ENCODE measurements at regions not wholly inside any gene's neighbourhood (a gene's known extent, or its start where the extent isn't known, plus 50 kb on each side); places are given as distances from the start of the nearest gene placed in this dataset.
A peak's percentile ranks its signal among the peaks of the same experiment; 100 is the strongest.
"Not testable (repeated sequence)": the region's sequence is repeated elsewhere in the genome, so short reads cannot be mapped to it uniquely, and the experiment has no call there.

DNA sequence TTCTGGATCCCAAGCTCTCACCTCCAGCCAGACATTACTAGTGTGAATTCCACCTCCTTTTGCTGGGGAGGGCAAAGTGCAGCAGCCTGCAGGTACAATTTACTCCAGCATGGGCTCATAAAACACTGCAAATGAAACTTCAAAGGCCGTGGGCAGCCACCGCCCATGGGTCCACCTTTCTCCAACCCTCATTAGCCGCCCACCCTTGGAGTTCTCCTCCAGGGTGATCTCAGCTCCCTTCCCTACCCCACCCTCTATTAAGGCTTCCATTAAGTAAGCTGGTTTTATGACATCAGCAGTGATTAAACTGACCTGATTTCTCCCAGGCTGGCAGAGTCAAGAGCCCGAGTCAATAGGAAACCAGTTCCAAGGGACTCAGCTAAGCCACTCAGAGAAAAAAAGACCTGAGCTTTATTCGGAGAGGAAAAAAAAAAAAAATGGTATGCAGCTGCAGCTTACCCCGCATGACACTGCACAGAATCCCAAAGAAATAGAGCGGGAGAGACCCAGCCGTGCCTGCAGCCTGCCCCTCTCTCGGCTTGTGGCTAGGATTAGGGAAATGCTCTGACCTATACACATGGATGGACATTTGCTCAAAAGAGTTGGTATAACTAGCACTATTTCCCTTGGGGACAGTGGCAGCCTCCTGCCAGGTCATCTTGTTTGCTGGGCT lies 319.6 kb downstream of the PTTG2 start:
- DNase-seq (ENCODE audit: low read depth in 2 of 2), result no peak

DNA sequence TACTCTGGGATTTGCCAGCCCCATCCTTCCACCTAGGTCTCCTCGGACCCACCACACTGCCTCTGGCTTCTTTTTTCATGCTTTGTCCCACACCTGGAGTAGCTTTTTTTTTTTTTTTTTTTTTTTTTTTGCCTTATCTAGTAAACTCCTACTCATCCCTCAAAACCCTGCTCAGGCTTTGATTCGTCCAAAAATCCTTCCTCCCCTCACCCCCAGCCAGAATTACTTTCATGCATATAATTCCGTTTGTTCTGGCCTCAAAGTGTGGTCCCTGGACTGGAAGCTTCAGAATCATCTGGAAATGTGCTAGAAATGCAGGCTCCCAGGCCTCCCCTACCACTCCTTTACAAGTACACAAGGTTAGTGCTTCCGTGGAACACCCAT lies 320.1 kb downstream of the PTTG2 start:
- DNase-seq (ENCODE audit: low read depth in 2 of 2), result no peak

DNA sequence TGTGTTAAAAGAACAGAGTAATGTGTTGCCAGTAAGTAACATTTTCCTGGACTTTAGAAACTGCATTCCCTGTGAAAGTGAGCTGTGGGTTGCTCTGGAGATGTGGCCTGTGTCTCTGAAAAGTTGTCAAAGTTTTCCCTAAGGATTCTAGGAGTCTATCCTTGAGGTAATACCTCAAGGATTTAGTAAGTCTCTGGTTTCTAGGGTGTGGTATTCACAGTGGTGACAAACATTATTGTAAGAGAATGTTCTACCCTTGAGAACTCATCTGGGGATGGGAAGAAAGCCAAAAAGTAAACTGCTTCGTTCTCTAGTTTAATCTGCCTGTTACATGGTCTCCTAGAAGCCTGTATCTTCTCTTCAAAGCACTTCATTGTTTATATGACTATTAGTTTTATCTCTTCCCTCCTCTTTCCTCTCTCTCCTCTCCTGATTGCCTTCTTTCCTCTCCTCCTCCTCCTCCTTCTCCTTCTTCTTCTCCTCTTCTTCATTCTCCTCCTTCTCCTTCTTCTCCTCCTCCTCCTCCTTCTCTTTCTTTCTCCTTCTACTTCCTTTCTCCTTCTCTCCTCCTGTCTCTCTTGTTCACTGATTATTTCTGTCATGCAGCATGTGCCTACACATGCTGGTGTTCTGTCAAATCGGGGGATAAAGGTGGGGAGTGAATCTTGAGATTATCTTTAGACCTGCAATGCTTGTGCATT lies 321.3 kb downstream of the PTTG2 start:
- no peak for DNase-seq (ENCODE audit: low read depth in 2 of 2)

DNA sequence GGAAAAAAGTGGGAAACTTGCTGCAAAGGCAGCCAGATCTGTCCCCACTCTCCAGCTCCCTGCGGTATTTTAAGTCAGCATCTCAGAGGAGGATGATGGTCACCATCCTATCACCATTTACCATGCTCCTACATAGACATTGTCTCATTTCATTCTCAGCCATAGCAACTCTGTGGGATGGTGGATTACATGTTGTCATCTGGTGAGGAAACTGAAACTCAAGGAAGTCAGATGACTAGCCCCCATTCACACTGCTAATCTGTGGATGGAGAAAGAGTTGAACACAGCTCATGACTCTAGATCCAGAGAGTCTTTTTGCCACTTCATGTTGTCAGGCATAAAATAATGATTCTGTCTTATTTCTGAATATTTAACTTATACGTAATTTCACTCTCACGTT lies 323.5 kb downstream of the PTTG2 start:
- no peak for DNase-seq (ENCODE audit: low read depth in 2 of 2)

DNA sequence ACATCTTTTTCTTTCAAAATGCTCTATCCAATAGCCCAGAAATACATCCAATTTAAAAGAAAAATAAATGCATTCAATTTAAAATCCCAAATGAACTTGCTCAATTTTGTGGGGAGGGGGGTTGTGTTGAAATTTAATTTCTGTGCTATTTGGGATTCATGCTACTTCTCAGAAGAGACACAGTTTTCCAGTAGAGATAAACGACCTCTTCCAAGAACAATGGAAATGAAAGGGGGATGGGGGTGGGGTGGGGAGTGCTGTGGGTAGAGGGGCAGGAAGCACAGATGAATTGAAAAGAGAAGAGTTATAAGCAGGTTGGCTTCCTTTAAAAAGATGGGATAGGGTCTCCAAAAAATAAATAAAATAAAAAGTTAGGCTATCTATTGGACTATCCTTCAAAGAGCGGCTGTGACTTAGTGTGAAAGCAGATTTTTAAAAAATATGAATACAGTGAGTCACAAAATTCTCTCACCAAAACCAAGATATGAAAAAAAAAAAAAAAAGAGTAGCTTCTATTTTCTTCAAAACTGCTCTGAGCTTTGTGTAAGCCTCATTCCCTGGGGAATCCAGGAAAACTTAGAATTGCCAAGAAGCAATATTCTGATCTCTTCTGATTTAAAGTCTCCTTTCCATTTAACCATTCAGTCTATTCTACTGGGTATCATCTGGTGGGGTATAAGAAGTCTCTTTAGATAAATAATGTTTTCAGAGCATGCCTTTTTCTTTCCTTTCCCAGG lies 324.3 kb downstream of the PTTG2 start:
- DNase-seq (ENCODE audit: low read depth in 2 of 2), result no peak

DNA sequence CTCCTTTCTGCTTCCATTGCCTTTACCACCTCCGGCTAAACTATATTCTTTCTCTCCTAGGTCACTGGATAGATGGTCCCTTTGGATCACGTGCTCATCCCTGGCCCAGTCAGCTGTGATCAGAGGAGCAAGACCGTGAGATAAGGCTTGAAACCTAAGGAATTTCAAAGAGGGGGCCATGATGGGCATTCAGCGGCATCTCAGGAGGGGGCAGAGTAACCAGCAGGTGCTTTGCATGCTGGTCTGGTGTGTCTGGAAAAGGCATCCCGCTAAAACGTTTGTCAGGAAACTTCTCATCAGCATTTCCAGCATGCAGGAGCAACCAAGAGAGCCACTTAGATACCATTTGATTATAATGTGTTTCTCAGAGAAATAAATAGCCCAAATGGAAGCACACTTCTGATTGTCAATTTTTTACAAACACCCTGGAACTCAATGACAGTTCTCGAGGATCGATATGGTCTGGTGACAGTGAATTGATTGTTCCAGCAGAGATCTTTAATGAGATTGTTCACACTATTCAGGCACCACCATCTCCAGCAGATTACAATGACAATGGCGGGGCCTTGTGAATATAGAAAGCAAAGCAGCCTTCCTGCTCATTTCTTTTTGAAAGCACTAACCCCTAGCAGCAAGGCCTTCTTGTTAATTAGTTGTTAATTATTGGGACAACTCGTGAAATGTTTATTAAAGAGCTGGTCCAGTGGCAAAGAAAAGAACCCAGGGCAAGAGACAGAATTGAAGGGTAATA lies 327.1 kb downstream of the PTTG2 start:
- DNase-seq (ENCODE audit: low read depth in 2 of 2), result no peak

DNA sequence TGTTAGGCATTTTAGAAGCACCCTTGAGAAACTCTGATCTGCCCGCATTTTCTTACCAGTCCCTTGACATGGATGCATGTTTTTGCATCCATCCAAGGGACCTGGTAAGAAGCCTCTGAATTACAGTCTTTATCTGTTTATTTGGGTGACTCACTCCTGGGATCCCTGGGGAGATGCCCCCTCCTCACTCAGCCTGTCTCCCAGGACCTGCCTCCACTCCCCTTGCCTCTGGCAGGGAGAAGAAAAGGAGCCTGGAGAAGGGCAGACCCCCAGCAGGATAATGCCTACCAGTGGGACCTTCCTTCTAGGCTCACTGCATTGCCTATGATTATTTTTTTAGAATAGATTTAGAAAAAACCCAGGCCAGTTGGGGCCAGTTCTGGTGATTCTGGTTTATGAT lies 329.4 kb downstream of the PTTG2 start:
- DNase-seq (ENCODE audit: low read depth in 2 of 2), result no peak

DNA sequence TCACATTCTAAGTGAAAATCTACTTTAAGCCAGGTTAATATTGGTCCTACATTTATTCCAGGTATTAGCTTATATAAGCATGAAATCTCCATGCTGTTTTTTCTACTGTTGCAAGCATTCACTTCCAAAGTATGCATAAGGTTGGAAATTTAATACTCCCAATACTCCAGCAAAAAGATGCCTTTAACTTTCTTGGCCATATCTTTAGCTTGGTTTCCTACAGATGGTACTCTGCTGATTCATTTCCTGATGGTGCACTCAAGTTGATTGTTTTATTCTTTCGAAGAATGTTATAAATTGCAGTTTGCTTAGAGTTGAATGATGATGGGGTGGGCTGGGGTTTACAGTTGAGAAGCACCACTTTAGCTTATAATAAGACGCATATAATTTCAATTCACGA lies 330.2 kb downstream of the PTTG2 start:
- no peak for DNase-seq (ENCODE audit: low read depth in 2 of 2)

DNA sequence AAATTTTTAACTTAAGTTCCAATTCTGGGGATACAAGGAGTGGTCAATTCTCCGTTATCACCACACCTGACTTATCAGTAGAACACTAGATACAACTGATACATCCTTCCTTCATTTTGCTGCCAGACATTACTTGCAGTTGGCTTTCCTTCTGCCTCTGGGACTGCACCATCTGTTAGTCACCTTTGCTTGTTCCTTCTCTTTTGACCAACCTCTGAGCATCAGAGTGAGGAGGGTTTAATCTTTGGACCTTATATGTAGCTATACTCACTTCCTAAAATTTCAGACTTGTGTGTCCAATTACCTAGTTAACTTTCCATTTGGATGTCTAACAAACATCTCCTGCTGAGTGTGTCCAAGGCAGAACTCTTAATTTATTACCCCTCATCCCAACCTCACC lies 330.7 kb downstream of the PTTG2 start:
- DNase-seq (ENCODE audit: low read depth in 2 of 2), result no peak

DNA sequence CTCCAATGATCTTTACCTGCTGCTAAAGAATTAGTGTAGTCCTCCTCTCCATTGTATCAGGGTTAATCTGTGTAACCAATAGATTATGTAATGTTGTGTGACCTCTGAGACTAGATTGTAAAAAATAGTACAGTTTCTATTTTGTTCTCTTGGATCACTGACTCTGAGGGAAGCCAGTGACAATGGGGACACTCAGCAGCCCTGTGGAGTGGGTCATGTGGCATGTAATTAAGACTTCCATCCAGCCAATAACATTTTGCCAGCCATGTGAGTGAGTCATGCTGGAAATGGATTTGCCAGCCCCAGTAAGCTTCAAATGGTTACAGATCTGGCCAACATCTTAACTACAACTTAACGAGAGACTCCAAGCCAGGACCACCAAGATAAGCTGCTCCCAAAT lies 332.3 kb downstream of the PTTG2 start:
- no peak for DNase-seq (ENCODE audit: low read depth in 2 of 2)

DNA sequence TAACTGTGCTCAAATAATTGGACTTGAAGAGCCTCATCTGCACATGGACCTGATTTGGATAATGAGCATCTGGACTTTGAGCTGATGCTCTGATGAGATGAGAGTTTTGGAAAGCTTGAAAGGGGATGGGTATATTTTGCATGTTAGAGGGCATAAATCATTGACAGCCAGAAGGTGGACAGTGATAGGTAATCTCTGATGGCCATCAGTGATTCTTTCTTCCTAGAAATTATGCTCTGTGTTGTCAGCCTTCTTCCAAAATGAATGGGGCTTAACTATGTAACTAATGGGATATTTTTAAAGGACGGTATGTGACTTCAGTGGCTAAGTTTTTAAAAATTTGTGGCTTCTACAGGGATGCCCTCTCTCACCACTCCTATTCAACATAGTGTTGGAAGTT lies 334.0 kb downstream of the PTTG2 start:
- DNase-seq (ENCODE audit: low read depth in 2 of 2), result no peak

DNA sequence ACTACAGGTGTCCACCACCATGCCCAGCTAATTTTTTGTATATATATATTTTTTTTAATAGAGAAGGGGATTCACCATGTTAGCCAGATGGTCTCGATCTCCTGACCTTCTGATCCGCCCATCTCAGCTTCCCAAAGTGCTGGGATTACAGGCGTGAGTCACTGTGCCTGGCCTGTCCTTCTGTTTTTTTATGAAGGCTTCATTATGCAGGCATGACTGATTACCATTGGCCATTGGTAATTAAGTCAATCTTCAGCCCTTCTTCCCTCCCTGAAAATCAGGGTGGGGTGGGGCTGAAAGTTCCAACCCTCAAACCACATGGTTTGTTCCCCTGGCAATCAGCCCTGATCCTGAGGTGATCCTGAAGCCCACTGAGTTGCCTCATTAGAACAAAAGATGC lies 336.9 kb downstream of the PTTG2 start:
- DNase-seq (ENCODE audit: low read depth in 2 of 2), result no peak

DNA sequence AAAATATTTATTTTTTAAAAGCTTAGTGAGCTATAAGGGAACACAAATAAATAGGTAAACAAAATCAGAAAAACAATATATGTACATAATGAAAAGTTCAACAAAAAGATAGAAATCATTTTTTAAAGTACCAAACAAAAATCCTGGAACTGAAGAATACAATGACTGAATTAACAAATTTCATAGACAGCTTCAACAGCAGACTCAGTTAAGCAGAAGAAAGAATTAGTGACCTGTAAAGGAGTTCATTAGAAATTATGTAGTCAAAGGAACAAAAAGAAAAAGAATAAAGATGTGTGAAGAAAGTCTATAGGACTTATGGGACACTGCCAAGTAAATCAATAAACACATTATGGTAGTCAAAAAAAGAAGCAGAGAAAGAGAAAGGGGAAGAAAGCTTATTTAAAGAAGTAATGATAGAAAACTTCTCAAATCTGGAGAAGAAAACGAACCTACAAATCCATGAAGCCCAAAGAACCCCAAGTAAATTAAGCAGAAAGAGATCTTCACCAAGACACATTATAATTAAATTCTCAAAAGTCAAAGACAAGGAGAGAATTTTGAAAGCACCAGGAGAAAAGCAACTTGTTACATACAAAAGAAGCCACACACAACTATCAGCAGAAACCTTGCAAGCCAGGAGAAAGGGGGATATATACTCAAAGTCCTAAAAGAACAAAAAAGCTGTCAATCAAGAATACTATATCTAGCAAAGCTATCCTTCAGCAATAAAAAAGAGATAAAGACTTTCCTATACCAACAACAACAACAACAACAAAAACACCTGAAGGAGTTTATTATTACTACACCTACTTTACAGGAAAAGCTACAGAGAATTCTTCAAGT lies 338.9 kb downstream of the PTTG2 start:
- no peak for DNase-seq (ENCODE audit: low read depth in 2 of 2)

DNA sequence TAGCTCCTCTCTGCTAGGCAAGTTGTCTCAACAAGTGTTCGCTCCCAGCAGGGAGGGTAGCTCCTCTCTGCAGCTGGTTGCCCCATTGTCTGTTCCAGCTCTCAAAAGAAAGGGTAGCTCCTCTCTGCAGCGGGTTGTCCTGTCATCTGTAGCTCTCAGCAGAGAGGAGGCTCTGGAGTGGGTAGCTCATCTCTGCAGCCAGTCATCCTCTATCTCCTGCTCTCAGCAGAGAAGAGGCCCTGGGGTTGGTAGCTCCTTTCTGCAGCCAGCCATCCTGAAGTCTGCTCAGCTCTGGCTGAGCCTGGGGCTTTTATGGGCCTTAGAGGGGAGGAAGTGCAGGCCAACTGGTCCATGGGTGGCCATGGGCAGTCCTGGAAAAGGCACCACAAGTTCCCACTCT lies 342.7 kb downstream of the PTTG2 start:
- no peak for DNase-seq (ENCODE audit: low read depth in 2 of 2)

DNA sequence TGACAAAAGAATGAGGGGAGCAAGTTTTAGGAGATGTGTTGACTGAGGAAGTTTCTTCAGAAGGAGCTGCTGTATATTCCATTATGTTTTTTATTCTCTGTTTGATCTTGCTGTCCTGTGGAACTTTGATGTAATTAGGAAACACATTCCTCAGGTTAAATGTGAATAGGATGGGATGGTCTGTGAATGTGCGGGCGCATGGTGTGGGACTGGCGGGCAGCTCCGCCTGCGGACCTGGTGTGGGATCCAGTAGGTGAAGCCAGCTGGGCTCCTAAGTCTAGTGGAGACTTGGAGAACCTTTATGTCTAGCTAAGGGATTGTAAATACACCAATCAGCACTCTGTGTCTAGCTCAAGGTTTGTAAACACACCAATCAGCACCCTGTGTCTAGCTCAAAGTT lies 344.3 kb downstream of the PTTG2 start:
- DNase-seq (ENCODE audit: low read depth in 2 of 2), result not testable (repeated sequence)

DNA sequence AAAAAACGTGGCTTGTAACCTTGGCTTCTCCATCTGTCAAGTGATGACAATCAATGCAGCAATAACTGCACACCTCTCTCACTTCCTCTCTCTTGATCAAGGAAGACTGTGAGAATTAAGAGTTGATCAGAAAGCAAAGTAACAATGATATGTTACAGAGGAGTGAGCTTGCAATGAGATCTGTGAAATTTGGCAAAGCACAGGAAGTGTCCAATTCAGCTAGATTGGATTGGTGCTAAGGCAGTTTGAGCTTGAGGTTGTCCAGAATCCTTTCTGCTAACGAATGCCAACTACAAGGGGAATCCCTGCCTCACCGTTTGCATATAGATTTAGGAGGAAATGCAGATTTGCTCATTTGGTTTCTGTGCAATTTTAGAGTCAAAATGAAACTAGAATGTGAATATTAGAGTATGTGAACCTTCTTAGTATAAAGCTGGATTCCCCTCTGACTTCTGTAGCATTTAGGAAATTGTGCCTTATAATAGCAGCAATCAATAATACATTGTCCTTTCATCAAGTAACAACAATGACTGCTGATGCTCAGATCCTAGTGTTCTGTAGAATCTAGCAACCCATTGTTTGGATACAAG lies 346.4 kb downstream of the PTTG2 start:
- DNase-seq (ENCODE audit: low read depth in 2 of 2), result no peak

DNA sequence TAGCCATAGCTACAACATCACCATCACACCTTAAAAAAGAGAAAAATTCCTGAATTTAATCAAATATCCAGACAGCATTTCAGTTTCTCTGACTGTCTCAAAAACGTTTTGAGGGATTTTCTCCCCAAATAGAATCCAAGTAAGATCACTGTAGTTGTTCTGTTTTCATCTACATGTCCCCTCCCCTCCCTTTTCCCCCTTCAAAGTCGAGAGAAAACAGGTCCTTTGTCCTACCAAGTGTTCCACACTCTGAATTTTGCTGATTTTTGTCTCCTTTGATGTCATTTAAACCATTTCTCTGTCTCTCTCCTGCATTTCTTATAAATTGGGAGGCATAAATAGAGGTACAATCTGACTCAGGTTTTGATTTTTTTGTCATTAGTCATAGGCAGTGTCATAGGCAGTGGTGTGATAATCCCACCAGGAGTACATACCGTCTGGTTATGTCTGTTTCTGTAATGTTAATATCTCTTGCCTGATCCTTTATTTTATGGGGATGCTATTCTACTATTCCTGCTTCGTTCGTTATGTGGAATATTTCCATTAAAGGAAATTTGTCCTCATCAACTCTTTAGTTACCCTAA lies 348.6 kb downstream of the PTTG2 start:
- no peak for DNase-seq (ENCODE audit: low read depth in 2 of 2)

DNA sequence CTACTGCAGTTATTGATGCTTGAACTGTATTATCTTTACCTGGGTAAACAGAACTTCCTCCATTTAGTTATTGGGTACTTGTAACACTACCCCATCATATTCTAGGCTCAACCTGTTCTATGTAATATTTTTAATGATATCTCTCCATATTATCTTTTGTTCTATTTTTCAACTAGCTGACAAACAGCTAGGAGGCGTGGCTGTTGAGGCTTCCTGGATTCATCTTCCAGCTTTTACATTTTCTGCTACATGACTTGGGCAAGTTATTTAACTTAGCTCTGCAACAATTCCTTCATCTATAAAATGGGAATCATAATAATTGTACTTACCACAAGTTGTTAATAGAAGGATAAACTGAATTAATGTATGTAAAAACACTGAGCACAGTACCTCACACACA lies 349.3 kb downstream of the PTTG2 start:
- no peak for DNase-seq (ENCODE audit: low read depth in 2 of 2)

DNA sequence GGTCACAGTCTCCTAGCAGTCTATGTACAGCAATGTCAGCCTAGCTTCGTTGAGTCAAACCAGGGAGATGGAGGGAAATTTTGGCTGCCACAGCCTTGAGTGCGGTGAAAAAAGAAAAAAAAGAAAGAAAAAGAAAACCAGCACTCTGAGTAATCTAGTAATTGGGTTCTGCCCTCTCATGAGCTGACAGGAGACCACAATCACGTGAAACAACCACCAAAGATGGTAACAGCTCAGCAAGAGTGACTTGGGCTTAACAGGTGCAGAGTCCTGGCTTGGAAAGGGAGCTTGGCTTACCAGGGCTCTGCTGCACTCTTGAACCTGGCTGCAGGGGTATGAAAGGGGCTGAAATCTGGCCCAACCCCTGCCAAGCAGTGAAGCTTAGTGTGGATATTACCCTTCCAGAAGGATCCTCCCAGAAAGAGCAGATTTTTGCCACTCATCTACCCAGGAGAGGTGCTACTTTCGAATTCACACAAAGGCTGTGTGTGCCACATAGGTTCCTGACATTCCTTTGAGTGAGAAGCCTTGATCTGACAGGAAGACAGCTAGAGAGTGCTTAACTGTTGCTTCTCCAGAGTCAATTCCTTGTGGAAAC lies 350.3 kb downstream of the PTTG2 start:
- peak; percentile 23 to 39 for DNase-seq (ENCODE audit: low read depth in 2 of 2)

DNA sequence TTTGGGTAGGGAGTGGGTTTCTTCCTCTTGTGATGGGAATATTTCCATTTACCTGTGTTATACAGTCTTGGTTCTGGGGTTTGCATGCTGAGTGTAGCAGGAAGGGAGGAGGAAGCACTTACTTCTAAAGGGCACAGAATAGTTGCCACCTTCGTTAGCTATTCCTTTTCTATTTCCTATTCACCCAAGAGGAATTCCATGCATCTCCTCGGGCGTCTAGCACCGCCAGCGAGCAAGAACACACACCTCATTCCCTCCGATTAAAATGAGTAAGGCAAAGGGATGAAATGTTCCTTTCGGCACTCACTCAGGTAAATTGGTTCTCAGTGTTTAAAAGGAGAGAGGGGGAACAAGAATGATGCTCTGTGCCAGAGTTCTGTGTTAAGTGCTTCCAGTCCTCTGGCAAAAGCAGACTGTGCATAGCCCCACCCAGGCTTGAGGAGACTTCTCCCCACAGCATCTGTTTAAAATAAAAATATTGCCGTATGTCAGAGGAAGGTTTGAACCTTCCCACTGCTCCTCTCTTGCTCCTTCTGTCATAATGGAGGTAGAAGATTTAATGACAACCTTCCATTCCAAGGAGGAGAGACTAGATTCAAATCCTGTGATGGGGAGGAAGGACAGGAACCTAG lies 351.4 kb downstream of the PTTG2 start:
- DNase-seq (ENCODE audit: low read depth in 2 of 2), result no peak
